NOMO-1 treated with DMSO at 0.1 percent for 48 hours (cell line): ENCODE measurements at regions not wholly inside any gene's neighbourhood (a gene's known extent, or its start where the extent isn't known, plus 50 kb on each side); places are given as distances from the start of the nearest gene placed in this dataset.

ENCODE experiments used
- DNase-seq: peaks from one replicate; lab custom pipeline; 2025; ENCODE audit not compliant: unreplicated experiment; lab: John Stamatoyannopoulos, UW

DNA sequence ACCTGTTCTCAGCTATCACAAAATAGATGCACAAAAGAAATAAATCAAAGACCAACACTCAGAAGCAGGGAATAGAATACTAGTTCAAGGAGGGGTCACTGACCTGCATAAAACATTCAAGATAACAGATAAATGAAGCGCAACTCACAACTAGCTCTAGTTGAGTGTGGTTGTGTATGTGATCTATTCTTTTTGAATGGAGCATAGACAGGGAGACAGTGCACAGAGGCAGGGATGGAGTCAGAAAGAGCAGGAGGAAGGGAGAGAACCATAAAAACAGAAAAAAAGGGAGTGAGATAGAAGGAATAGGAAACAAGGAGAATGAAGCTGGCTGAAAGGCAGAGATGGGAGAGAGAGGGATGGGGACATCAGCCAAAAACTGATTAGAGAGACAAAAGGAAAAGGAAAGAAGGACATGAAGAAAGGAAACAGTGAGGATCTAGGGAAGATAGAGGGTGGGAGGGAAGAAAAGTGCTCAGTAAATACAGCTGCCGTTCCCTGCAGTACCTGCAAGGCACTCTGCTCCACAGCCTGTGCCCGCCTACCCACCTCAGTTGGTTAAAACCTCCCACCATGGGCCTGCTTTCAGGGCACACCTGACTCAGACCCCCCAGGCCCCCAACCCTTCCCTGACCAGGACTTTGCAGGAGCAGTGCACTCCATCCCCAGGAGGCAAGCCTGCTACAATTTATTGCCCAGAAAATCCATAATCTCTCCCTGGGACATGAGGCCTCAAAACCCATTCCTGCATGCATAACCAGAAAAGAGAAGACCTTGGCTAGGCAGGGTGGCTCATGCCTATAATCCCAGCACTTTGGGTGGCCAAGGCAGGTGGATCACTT, 385.2 kb upstream of the POU3F1 start:
- DNase-seq, result no peak

DNA sequence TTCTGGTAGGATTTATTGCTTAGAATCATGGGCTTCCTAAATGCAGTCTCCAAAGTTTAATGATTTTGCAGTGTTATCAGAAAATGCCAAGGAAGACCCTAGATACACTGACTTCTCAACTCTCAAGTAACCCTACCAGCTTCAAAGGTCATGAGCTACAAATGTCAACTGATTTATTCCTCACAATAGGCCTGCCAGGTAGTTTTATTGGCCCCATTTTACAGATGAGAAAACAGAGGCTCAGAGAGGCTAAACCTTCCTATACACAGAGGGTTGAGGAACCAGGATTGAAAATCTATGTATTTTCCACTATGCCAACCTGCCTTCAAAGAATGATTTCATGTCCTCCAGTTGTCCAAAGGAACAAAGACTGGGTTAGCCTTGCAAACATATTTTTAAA, 384.4 kb upstream of the POU3F1 start:
- DNase-seq, result no peak

DNA sequence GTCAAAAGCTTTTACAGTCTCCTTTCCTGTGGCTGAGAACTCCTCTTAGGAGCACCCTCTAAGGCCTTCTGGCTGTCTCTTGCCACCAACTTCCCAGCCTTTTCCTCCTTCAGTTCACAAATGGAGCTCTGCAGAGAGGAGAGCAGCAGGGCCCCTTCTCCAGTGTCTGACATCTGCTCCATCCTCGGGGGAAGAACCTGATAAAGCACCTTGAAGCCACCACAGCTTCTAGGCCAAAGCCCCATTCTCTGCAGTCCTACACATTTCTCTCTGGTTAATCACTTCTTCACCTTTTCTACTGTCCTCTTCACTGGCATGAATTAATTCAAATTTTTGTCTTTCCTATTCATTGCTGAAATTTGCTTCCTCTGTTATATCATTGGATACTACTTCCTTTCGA, 378.1 kb upstream of the POU3F1 start:
- DNase-seq, result no peak

DNA sequence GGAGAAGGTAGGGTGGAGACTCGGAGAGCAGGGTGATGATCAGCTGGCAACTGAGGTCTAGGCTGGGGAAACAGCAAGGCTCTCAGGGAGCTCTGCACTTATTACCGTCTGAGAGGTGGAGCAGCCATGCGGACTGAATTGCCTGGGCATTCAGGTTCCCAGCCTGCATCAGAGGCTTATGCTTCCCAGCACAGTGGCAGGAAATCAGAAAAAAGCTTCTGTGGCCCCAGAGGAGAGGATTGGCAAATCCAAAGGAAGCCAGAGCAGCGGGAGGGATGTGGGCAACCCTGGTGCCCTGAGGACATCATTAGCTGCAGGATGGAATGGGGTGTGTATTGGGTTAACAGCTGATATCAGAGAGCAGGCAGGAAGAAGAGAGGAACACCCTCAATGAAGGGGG, 374.1 kb upstream of the POU3F1 start:
- DNase-seq, result no peak

DNA sequence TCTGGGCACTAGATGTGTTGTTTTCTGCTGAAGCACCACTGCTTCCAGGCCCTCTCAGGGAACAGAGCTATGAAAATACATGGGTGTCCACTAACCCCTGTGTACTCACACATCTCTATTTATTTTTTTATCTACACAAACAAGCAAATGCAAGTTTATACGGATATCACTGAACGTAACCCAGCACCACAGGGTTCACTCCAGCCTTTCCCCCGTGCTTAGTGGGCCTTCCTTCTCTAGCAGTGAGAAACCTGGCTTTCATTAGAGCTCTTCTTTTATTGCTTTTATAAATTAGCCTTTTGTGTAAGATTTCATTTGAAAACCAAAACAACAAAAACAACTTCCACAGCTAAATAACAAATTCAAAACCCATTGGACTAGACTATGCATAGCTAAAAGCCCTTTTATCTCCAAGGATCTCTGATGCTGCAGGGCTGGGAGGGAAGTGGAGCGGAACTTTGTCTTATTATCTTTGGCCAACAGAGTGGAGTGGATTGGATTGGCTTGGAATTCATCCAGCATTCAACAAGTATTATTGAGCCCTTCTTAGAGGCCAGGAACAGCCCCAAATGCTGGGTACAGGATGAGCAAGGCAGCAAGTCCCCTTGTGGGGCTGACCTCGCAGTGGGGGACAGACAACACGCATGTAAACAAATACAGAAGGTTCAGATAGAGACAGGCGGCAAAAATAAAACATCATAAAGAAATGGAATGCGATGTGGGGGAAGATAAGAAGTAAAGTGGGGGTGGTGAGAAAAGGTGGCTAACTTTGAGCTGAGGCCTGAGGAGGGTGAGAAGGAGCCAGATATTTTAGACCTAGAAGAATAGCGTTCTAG, 371.8 kb upstream of the POU3F1 start:
- DNase-seq, result no peak

DNA sequence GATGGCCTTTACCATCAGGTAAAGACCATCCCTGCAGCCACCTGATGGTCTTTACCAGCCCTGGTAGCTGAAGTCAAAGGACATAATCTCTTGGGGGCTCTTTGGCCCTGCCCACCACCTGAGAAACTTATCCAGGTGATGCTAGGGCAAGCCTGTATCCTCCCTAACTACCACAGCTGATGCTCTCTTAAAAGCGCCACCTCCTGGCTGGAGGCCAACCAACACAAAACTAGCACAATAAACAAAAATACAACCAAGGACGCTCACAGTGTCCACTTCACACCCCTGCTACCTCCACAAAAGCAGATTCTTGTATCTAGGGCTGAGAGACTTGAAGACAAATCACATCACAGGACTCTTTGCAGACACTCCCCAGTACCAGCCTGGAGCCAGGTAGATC, 357.1 kb upstream of the POU3F1 start:
- no peak for DNase-seq

DNA sequence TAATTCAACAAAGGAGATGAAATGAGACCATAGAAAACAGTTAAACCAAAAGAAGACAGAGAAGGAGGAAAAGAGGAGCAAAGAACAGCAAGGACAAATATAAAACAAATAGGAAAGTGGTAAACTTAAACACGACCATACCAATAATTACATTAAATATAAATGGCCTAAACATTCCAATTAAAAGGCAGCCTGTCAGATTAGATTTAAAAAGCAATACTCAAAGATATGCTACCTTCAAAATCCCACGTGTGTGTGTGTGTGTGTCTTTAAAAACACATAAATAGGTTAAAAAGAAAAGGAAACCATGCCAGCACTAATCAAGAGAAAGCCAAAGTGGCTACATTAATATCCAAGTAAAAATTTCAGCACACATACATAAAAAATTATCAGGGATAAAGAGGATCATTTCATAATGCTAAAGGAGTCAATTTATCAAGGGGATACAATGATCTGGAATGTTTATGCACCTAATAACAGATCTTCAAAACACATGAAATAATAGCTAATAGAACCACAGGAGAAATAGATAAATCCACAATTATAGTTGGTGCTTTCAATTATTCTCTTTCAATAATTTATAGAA, 355.7 kb upstream of the POU3F1 start:
- DNase-seq, result no peak

DNA sequence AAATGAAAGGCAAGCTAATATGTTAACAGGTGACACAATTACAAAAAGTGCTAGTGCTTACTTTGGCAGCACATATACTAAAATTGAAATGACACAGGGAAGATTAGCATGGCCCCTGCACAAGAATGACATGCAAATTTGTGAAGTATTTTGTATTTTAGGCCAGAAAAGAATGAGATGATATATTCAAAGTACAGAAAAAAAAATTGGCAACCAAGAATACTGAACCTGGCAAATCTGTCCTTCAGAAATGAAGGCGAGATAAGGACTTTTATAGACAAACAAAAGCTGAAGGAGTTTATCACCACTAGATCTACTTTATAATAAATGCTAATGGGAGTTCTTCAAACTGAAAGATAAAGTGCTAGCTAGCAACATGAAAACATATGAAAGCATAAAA, 350.0 kb upstream of the POU3F1 start:
- no peak for DNase-seq

DNA sequence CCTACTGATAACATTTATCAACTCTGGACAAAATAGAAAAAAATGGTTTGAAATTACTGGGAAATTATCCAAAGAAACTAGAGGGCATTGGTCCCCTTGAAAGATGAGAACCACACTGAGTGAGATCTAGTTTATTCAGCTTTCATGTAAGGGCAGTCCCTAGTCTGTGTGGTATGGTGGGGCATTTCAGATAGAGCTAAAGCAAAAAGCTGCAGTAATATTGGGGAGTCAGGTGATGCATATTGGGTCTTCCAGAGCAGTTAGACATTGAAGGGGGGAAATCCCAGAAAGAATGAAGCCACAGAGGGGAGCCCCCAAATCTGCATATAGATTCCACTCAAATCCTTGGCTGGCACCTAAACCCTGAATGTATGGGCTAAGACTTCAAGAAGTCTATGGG, 347.7 kb upstream of the POU3F1 start:
- no peak for DNase-seq

DNA sequence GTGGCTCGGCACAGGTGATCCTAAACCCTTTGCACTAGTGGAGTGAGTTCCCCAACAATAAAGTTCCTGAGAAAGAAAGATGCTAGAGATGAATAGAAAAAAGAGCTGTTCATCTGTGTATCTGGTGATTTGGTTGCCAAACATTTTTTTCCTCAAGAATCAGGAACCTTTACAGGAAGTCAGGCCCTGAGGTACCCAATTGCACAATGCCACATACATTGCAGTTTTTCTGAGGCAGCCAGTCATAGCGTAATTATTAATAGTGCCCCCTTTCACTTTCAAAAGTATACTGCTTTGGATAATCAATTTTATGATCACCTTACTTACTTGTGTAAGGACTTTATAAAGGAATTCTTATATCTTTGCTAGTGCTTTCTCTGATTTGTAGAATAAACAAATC, 346.3 kb upstream of the POU3F1 start:
- DNase-seq, result peak; percentile 77

DNA sequence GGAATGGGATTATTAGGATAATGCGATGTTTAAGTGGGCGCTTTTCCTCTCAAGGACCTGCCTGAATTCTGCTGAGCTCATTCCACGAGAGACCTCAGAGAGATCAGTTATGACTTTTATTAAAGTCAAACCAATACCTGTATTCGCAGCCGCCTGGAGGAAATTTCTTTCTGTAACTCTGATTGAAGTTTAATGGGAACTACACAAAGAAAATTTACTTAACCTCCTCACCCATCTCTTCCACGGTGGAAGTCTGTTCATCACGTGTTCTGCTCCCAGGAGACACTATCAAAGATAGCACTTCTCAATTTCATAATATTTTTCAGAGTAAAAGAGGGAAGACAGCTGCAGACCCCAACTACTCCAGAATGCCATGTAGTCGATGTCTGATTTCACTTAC, 334.7 kb upstream of the POU3F1 start:
- DNase-seq, result no peak

DNA sequence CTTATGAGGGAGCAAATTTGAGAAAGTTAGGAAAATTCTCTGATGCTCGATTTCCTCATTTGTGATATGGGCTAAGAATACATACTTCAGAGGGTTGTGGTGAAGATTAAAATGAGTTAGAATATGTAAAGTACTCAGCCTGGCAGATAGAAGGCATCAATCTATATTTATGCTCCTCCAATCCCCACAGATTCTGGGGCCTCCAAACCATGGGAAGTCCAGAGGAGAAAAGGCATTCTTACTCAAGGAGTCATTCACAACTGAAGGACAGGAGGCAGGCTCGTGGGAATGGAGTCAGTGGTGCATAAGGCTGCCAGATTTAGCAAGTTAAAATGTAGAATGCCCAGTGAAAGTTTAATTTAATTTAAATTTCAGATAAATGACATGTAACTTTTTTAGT, 330.0 kb upstream of the POU3F1 start:
- no peak for DNase-seq

DNA sequence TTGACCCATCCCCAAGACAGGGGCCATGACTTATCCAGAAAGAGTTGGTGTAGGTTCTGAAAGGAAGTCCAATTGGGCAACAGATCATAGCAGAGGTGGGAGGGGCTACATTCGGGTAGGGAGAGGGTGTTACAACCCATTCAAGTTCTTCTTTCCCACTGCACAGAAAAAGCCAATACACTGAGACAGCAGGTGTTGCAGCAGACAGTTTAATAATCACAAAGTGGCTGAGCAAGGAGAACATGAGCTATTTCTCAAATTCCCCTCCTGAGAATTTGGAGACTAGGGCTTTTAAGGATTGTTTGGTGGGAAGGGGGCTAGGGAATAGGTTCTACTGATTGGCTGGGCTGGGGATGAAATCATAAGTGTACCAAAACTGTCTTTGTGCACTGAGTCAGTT, 328.4 kb upstream of the POU3F1 start:
- no peak for DNase-seq

DNA sequence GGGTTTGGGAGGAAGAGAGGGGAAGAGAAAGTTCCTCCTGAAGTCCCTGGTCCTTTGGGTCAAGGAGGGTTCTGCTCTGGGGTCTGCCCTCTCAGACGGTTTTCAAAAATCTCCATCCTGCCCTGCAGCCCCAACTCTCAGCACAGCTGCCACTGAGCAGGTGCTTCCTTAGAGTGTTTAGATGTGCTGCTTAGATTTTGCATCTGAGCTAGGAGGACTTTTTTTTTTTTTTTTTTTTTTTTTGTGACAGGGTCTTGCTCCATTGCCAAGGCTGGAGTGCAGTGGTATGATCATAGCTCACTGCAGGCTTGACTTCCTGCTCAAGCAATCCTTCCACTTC, 324.9 kb upstream of the POU3F1 start:
- DNase-seq, result no peak

DNA sequence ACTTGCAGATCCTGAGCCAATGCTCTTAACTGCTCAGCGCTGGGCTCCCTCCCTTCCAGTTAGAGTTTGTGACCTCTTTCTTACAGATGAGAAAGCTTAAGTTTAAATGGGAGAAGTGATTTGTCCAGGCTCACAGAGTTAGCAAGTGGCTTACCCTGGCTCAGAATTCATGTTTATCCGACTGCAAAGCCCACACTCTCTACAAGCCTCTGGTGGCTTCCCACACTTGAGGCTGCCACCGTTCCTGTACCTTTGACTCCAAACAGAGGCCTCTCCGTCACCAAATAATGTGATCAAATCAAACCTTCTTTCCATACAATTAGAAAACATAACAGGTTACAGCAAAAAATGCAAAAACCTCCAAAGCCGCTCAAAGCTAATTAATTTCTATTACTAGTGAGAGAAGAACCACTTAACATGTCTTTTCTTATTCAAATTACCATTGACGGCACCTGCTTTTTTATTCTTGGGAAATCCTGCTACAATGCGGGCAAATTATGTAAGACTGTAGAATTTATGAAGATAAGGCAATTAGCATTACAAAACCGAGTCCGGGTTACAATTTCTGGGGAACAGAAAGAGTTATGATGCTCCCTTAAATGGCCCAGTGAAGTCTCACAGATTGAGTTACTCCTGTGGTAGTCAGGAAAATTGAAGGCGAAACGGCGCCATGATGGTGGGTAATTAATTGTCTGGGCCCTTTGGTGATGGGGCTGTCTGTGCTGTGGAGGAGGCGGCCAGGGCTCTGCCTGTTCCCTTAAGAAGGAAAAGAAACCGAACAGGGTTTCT, 324.3 kb upstream of the POU3F1 start:
- peak; percentile 69 for DNase-seq

DNA sequence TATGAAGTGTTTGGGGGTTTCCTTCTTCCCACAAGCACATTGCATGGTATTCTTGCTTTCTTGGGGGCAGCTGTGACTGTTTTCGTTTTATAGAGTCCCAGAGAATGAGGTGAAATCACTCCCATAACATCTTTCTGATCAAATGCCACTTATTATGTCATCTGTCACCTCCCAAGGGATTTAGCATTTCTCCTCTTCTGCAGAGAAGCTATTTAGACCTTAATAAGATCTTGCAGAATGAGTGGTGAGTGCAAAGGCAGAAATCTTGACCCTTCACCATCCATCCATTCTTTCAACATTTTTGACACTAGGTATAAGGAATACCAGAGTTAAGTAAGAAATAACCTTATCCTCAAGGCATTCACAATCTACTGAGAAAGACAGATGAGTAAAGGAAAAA, 318.6 kb upstream of the POU3F1 start:
- no peak for DNase-seq

DNA sequence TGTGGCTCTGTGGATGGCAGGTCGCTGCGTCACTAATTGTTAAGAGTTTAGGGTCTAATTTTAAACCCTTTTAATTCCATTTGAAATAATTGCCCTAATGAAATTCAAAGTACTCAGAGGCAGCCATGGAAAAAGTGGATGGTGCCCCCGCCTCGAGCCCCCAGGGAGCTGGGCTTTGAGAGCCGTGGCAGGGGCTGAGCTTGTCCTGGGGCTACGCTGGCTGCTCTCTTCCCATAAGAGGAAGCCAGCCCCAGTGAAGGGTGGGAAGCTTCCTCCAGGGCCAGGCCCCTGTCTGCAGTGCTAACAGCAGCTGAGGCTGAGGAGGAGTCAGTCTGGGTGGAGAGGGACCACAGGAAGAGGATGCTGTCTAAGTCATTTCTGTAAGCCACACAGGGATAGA, 315.0 kb upstream of the POU3F1 start:
- no peak for DNase-seq

DNA sequence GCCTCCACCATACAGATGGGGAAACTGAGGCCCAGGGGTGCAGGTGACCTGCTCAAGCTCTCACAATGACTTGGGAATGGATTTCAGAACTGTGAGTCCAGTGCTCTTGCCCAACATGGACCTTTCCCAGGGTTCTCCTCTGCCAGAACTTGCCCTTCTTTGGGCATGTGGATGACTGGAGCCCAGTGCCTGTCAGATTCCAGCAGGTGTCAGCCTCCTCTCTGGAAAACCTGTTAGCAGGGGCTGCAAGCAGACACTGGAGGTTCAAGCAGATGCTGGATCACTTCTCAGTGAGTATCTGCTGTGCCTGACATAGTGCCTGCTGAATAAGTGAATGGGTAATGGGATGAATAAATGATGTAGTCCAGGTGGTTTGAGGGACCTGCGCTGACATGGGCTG, 314.2 kb upstream of the POU3F1 start:
- DNase-seq, result no peak

DNA sequence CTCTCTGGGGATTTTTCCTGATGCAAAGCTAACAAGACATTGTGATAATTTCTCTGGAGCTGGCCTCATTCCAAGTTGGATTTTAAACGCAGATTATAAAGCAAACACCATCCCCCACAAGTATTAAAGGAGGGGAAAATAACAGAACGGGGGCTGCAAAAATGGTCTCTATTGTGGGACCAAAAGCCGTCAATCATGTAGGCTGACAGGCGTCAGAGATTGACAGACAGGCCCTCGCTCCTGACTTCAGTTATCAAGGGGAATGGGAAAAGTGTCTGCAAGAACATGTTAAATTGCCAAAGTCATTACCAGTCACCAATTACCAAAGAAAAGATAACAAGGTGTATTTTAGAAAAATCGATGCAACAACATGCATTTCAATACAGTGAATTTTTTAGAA, 307.4 kb upstream of the POU3F1 start:
- no peak for DNase-seq

DNA sequence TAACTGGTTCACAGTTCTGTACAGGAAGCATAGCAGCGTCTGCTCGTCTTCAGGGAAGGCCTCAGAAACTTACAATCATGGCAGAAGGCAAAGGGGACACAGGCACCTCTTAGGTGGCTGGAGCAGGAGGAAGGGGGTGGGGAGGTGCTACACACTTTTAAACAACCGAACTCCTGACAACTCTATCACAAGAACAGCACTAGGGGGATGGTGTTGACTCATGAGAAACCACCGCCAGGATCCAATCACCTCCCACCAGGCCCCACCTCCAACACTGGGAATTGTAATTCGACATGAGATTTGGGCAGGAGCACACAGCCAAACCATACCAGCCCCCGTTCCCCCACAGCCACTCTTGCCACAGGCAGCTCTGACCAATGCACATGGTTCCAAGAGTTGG, 306.3 kb upstream of the POU3F1 start:
- no peak for DNase-seq

DNA sequence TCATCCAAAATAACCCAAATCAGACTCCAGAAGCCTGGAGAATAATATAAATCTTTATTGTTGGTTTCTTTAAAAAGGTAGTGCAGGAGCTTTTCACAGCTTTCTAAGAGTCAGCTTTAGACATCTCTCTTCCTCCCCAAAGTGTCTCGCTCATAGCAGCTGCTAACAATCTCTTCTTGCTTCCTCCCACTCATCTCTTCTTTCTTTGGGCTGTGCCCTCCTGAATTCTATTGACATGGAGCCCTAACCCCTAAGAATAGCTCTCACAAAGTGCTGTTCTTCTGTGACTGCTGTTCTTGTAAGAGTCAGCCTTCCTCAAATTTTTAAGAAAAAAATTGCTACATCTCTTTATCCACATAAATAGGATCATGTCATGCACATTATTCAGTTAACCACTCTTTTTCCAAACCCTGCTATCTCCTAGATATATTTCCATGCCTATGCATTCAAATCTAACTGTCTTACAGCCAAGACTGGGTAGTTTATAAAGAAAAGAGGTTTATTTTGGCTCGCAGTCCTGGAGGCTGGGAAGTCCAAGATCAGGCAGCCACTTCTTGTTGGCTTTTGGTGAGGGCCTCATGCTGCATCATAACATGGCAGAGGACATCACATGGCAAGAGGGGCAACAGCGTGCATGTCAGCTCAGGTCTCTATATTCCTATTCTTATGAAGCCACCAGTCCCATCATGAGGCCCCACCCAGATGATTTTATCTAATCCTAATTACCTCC, 301.0 kb upstream of the POU3F1 start:
- no peak for DNase-seq
